Gastroesophageal sphincter (tissue), 4 donors: ENCODE measurements at regions not wholly inside any gene's neighbourhood (a gene's known extent, or its start where the extent isn't known, plus 50 kb on each side); places are given as distances from the start of the nearest gene placed in this dataset.

Source experiments
- ATAC-seq: fragments of 150-250 bp; one replicate; pipeline ENCODE4 v1.9.1; 2016; ENCODE audit warnings: mild to moderate bottlenecking, moderate library complexity
- H3K27ac ChIP-seq, 4 donors: fragments of 200-600 bp; sonication (generic) in 3 of 4; 1 replicate in 3 of 4; 2 replicates in 1 of 4; pipeline ENCODE4 v1.5.1; 2016 to 2019
- H3K27me3 ChIP-seq: fragments of 200-600 bp; sonication (generic); one replicate; pipeline ENCODE4 v1.5.1; 2019
- H3K36me3 ChIP-seq, 2 donors: fragments of 200-600 bp; sonication (generic); one replicate each; pipeline ENCODE4 v1.5.1; 2019; ENCODE audit warnings: control low read depth in 1 of 2
- H3K4me1 ChIP-seq, 3 donors: fragments of 200-600 bp; sonication (generic); 1 replicate in 2 of 3; 2 replicates in 1 of 3; pipeline ENCODE4 v1.5.1; 2016 to 2019; ENCODE audit warnings: control low read depth in 2 of 3
- H3K4me3 ChIP-seq, 2 donors: fragments of 200-600 bp; sonication (generic); one replicate each; pipeline ENCODE4 v1.5.1; 2019; ENCODE audit warnings: mild to moderate bottlenecking in 1 of 2, moderate library complexity in 1 of 2
- H3K9me3 ChIP-seq, 3 donors: fragments of 200-600 bp; sonication (generic); one replicate each; pipeline ENCODE4 v1.5.1; 2017 to 2019; ENCODE audit warnings: control low read depth in 2 of 3
- CTCF ChIP-seq, 4 experiments: fragments of 200-600 bp in 2 of 4; fragments of 450-650 bp in 2 of 4; sonication (generic) in 1 of 4; IDR thresholded peaks; one replicate each; pipeline ENCODE4 v1.5.1; 2017 to 2019; ENCODE audit warnings: antibody characterized with exemption in 4 of 4, mild to moderate bottlenecking in 2 of 4, moderate library complexity in 2 of 4
- EP300 ChIP-seq: sonication (generic); formaldehyde crosslinking; IDR thresholded peaks from one replicate; pipeline ENCODE4 v1.6.1; 2017; ENCODE audit warnings: antibody characterized with exemption, mild to moderate bottlenecking
- POLR2A ChIP-seq, 2 donors: fragments of 450-650 bp; IDR thresholded peaks; one replicate each; pipeline ENCODE4 v1.6.1; 2017; ENCODE audit warnings: antibody characterized with exemption in 2 of 2, mild to moderate bottlenecking in 2 of 2, moderate library complexity in 1 of 2
- POLR2AphosphoS5 ChIP-seq: sonication (generic); formaldehyde crosslinking; IDR thresholded peaks from one replicate; pipeline ENCODE4 v1.6.1; 2017; ENCODE audit warnings: antibody characterized with exemption
- WGBS, 2 donors: methylation state at CpG; one replicate each; pipeline ENCODE4 v1.1.5; 2018; ENCODE audit warnings: low coverage in 1 of 2; 5-methylcytosine and 5-hydroxymethylcytosine counted together

GRCh38 chr6:105598264-105598663, 195.4 kb upstream of the PREP start:
- Histone ChIP-seq H3K27ac (no peak overlapping the region), H3K27me3 (no peaks in the 10 kb centered on the region), H3K4me3 (no peak overlapping the region), H3K9me3 (no peaks in the 10 kb centered on the region), H3K4me1 (peaks cover 3 to 75% (median 24%) of the 10 kb centered on the region in 3 donors), H3K36me3 (no peaks in the 10 kb centered on the region)
- WGBS, 2 donors = 100% methylated on average over 1 to 3 of the region's 3 CpGs
- ATAC-seq = no peak
- no peak for TF ChIP-seq EP300
- TF ChIP-seq POLR2AphosphoS5 = no peak
- no peak for TF ChIP-seq CTCF (IDR thresholded peaks at IDR 0.05)
- no peak for TF ChIP-seq POLR2A (IDR thresholded peaks at IDR 0.05)

GRCh38 chr6:105596284-105596755, 193.4 kb upstream of the PREP start:
- peak overlapping the region in 3 of 4 donors; percentile 16 to 60 (median 39) for H3K27ac ChIP-seq
- no peaks in the 10 kb centered on the region for H3K27me3 ChIP-seq
- no peaks in the 10 kb centered on the region for H3K9me3 ChIP-seq
- TF ChIP-seq CTCF (IDR thresholded peaks at IDR 0.05) (no peak), POLR2AphosphoS5 (peak; percentile 88), EP300 (no peak), POLR2A (IDR thresholded peaks at IDR 0.05) (no peak)
- WGBS, 2 donors = 0 to 18% methylated on average over 3 to 4 of the region's 4 CpGs
- H3K36me3 ChIP-seq = no peaks in the 10 kb centered on the region
- no peak overlapping the region for H3K4me3 ChIP-seq
- peak; percentile 66 for ATAC-seq
- H3K4me1 ChIP-seq = peaks cover 8 to 67% (median 38%) of the 10 kb centered on the region in 3 donors

- peaks cover 8 to 62% (median 33%) of the 10 kb centered on the region in 3 donors for H3K4me1 ChIP-seq
- 63 to 80% methylated on average over 1 of the region's 1 CpG for WGBS, 2 donors
- H3K9me3 ChIP-seq = no peaks in the 10 kb centered on the region
- peak overlapping the region in 3 of 4 donors; percentile 16 to 60 (median 39) for H3K27ac ChIP-seq
- ATAC-seq = no peak
- no peak for TF ChIP-seq POLR2A (IDR thresholded peaks at IDR 0.05)
- no peak for TF ChIP-seq POLR2AphosphoS5
- no peak for TF ChIP-seq CTCF (IDR thresholded peaks at IDR 0.05)
- TF ChIP-seq EP300 = no peak
- no peaks in the 10 kb centered on the region for H3K27me3 ChIP-seq
- no peaks in the 10 kb centered on the region for H3K36me3 ChIP-seq
- no peak overlapping the region for H3K4me3 ChIP-seq
Observed at GRCh38 chr6:105595829-105596228, 192.9 kb upstream of the PREP start.

- no peak for ATAC-seq
- Histone ChIP-seq H3K27ac (peak overlapping the region in 1 of 4 donors; percentile 62), H3K27me3 (no peaks in the 10 kb centered on the region), H3K36me3 (no peaks in the 10 kb centered on the region), H3K4me1 (peaks cover 8 to 52% (median 28%) of the 10 kb centered on the region in 3 donors), H3K9me3 (no peaks in the 10 kb centered on the region), H3K4me3 (no peak overlapping the region)
- WGBS, 2 donors = 74% methylated on average over 4 of the region's 4 CpGs
- TF ChIP-seq POLR2AphosphoS5 (no peak), EP300 (no peak), CTCF (IDR thresholded peaks at IDR 0.05) (no peak), POLR2A (IDR thresholded peaks at IDR 0.05) (no peak)
Observed at GRCh38 chr6:105594821-105595220, 191.9 kb upstream of the PREP start.
